ENCODE measurements at regions not wholly inside any gene's neighbourhood (a gene's known extent, or its start where the extent isn't known, plus 50 kb on each side); places are given as distances from the start of the nearest gene placed in this dataset.

GRCh38 chr18:46338766-46339165, 234.6 kb downstream of the HAUS1 start:
- 78% methylated on average over 7 of the region's 7 CpGs for WGBS (ENCODE audit: low lambda C conversion rate, missing lambda C conversion rate)

DNA sequence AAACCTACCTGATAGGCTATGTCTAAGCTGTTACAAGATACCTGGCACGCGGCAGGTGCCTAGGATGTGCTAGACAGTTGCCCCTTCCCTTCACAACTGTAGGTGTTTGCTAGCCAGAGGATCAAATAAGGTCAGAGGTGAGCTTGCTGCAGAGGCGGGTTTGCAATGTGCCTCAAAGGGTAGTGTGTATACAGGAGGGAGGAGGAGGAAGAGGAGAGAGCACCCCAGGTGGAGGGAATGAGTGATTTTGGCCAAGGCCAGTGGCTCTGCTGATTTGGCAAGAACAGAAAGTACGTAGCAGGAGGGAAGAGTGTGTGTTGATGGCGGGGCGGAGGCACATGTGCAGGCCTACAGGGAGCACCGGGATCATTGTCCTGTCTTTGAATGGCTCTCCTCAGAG, 236.5 kb downstream of the HAUS1 start:
- Histone ChIP-seq H4K20me1 (ENCODE audit: insufficient read depth, poor library complexity, severe bottlenecking) (no peaks in the 10 kb centered on the region), H3K9me3 (ENCODE audit: low read depth) (no peaks in the 10 kb centered on the region), H3K79me2 (no peaks in the 10 kb centered on the region), H3K4me3 (no peak overlapping the region), H3K27ac (no peak overlapping the region), H3K36me3 (replicated peaks; ENCODE audit: insufficient read depth, low read depth) (no peaks in the 10 kb centered on the region), H2AFZ (no peak overlapping the region), H3K27me3 (peaks cover 11% of the 10 kb centered on the region), H3K9me2 (replicated peaks; ENCODE audit: insufficient read depth) (no peaks in the 10 kb centered on the region), H3K4me1 (ENCODE audit: insufficient read depth) (peaks cover 12% of the 10 kb centered on the region), H3K4me2 (no peak overlapping the region)
- TF ChIP-seq, protein P1, sequence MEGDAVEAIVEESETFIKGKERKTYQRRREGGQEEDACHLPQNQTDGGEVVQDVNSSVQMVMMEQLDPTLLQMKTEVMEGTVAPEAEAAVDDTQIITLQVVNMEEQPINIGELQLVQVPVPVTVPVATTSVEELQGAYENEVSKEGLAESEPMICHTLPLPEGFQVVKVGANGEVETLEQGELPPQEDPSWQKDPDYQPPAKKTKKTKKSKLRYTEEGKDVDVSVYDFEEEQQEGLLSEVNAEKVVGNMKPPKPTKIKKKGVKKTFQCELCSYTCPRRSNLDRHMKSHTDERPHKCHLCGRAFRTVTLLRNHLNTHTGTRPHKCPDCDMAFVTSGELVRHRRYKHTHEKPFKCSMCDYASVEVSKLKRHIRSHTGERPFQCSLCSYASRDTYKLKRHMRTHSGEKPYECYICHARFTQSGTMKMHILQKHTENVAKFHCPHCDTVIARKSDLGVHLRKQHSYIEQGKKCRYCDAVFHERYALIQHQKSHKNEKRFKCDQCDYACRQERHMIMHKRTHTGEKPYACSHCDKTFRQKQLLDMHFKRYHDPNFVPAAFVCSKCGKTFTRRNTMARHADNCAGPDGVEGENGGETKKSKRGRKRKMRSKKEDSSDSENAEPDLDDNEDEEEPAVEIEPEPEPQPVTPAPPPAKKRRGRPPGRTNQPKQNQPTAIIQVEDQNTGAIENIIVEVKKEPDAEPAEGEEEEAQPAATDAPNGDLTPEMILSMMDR (IDR thresholded peaks at IDR 0.05; ENCODE audit: poor library complexity) = no peak
- TF ChIP-seq EZH2phosphoT487 (IDR thresholded peaks at IDR 0.05; ENCODE audit: low read depth, severe bottlenecking, unreplicated experiment) = no peak
- no peak for DNase-seq (ENCODE audit: low spot score)
- 95% methylated on average over 7 of the region's 7 CpGs for whole genome bisulfite sequencing (ENCODE audit: low lambda C conversion rate, missing lambda C conversion rate)

More at GRCh38 chr18:46338766-46339165, 234.6 kb downstream of the HAUS1 start:
- no peak for DNase-seq (ENCODE audit: low spot score)
- Histone ChIP-seq H3K27me3 (peaks cover 26% of the 10 kb centered on the region), H3K27ac (no peak overlapping the region), H4K20me1 (ENCODE audit: insufficient read depth, poor library complexity, severe bottlenecking) (no peaks in the 10 kb centered on the region), H3K9me3 (ENCODE audit: low read depth) (no peaks in the 10 kb centered on the region), H3K9me2 (replicated peaks; ENCODE audit: insufficient read depth) (no peaks in the 10 kb centered on the region), H3K4me3 (no peak overlapping the region), H3K79me2 (no peaks in the 10 kb centered on the region), H3K4me2 (no peak overlapping the region), H2AFZ (no peak overlapping the region), H3K36me3 (replicated peaks; ENCODE audit: insufficient read depth, low read depth) (no peaks in the 10 kb centered on the region), H3K4me1 (ENCODE audit: insufficient read depth) (peaks cover 22% of the 10 kb centered on the region)
- TF ChIP-seq, protein P1 (IDR thresholded peaks at IDR 0.05; ENCODE audit: poor library complexity) = no peak
- TF ChIP-seq EZH2 (IDR thresholded peaks at IDR 0.05; ENCODE audit: borderline replicate concordance) (no peak), EZH2phosphoT487 (IDR thresholded peaks at IDR 0.05; ENCODE audit: low read depth, severe bottlenecking, unreplicated experiment) (no peak)

DNA sequence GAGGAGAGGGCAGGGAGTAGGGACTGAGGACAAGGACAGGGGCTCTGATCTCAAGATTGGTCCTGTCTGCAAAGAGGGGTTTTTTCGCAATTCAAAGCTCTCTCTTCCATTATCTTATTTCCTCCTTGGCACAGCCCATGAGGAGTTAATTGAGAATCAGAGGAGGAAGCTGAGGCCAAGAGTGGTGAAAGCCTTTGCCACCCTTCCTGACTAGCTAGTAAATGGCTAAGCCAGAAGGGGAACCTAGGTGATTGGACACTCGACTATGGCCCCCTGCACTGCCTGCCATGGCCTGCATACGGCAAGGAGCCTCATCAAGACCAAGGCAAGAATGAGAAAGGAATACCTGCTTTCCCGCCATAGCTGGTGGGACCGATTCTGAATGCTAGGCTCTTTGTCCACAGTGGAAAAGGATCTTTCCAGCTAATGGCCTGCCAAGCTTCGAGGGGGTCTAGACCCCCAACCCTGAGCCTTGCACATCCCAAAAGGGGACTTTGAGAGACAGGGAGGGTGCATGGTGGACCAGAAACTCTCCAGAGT, 237.9 kb downstream of the HAUS1 start:
- no peaks in the 10 kb centered on the region for H3K9me3 ChIP-seq (ENCODE audit: low read depth)
- no peak for DNase-seq (ENCODE audit: low spot score)
- no peak overlapping the region for H3K27ac ChIP-seq
- H4K20me1 ChIP-seq (ENCODE audit: insufficient read depth, poor library complexity, severe bottlenecking) = no peaks in the 10 kb centered on the region
- H3K4me3 ChIP-seq = no peak overlapping the region
- peaks cover 8% of the 10 kb centered on the region for H3K27me3 ChIP-seq
- no peak overlapping the region for H2AFZ ChIP-seq
- H3K36me3 ChIP-seq (replicated peaks; ENCODE audit: insufficient read depth, low read depth) = no peaks in the 10 kb centered on the region
- H3K4me1 ChIP-seq (ENCODE audit: insufficient read depth) = peaks cover 1% of the 10 kb centered on the region
- 96% methylated on average over 6 of the region's 6 CpGs for WGBS (ENCODE audit: low lambda C conversion rate, missing lambda C conversion rate)
- H3K79me2 ChIP-seq = no peaks in the 10 kb centered on the region
- TF ChIP-seq EZH2 (IDR thresholded peaks at IDR 0.05; ENCODE audit: borderline replicate concordance) (no peak), EZH2phosphoT487 (IDR thresholded peaks at IDR 0.05; ENCODE audit: low read depth, severe bottlenecking, unreplicated experiment) (no peak)
- TF ChIP-seq, protein P1 (IDR thresholded peaks at IDR 0.05; ENCODE audit: poor library complexity) = no peak
- H3K4me2 ChIP-seq = no peak overlapping the region
- no peaks in the 10 kb centered on the region for H3K9me2 ChIP-seq (replicated peaks; ENCODE audit: insufficient read depth)

DNA sequence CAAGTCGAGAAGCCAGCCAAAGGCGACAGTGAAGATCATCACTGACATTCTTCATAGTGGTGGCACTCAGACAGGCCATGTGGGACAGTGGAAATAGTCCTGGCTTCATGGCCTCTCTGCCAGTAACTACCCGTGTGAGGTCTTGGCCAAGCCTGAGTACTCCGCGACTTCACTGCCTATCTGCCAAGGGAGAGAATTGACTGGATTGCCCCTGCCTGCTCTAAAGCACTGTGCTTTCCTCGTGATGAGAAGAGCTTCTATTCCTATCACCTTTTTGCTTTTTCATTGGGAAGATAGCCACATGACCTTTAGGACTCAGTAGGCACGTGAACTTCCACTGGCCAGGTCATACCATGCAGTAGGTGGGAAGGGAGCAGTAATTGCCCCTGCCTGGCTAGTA, 239.3 kb downstream of the HAUS1 start:
- 90% methylated on average over 7 of the region's 7 CpGs for WGBS (ENCODE audit: low lambda C conversion rate, missing lambda C conversion rate)
- H3K4me2 ChIP-seq = no peak overlapping the region

More for the DNA sequence above, 239.3 kb downstream of the HAUS1 start:
- no peaks in the 10 kb centered on the region for H3K79me2 ChIP-seq
- no peak for DNase-seq (ENCODE audit: low spot score)
- no peak overlapping the region for H3K27ac ChIP-seq
- no peak for TF ChIP-seq EZH2phosphoT487 (IDR thresholded peaks at IDR 0.05; ENCODE audit: low read depth, severe bottlenecking, unreplicated experiment)
- TF ChIP-seq, protein P1 (IDR thresholded peaks at IDR 0.05; ENCODE audit: poor library complexity) = no peak
- no peak for TF ChIP-seq EZH2 (IDR thresholded peaks at IDR 0.05; ENCODE audit: borderline replicate concordance)
- no peaks in the 10 kb centered on the region for H3K27me3 ChIP-seq
- no peaks in the 10 kb centered on the region for H3K4me1 ChIP-seq (ENCODE audit: insufficient read depth)
- H3K4me3 ChIP-seq = no peak overlapping the region
- H3K9me3 ChIP-seq (ENCODE audit: low read depth) = no peaks in the 10 kb centered on the region
- no peaks in the 10 kb centered on the region for H3K9me2 ChIP-seq (replicated peaks; ENCODE audit: insufficient read depth)
- H4K20me1 ChIP-seq (ENCODE audit: insufficient read depth, poor library complexity, severe bottlenecking) = no peaks in the 10 kb centered on the region
- no peaks in the 10 kb centered on the region for H3K36me3 ChIP-seq (replicated peaks; ENCODE audit: insufficient read depth, low read depth)
- no peak overlapping the region for H2AFZ ChIP-seq

Measured in hepatocyte (in vitro differentiated cells).